SK-N-SH (cell line): ENCODE measurements at regions not wholly inside any gene's neighbourhood (a gene's known extent, or its start where the extent isn't known, plus 50 kb on each side); places are given as distances from the start of the nearest gene placed in this dataset.

ENCODE experiments used
- ELF1 ChIP-seq: IDR thresholded peaks from 2 replicates; pipeline ENCODE4 v1.4.0; 2012
- GABPA ChIP-seq: IDR thresholded peaks from 2 replicates; pipeline ENCODE4 v1.4.0; 2012; ENCODE audit warnings: low read depth, mild to moderate bottlenecking
- NFIC ChIP-seq: IDR thresholded peaks from 2 replicates; pipeline ENCODE4 v1.4.0; 2012; ENCODE audit warnings: borderline replicate concordance
- POLR2AphosphoS5 ChIP-seq: IDR thresholded peaks from 2 replicates; pipeline ENCODE4 v1.6.1; 2012; ENCODE audit warnings: low read depth, low read length
- RCOR1 ChIP-seq: fragments of 150-350 bp; IDR thresholded peaks from 2 replicates; pipeline ENCODE4 v1.6.1; 2017; ENCODE audit warnings: antibody characterized with exemption, low read length
- RFX5 ChIP-seq: IDR thresholded peaks from 2 replicates; pipeline ENCODE4 v1.6.1; 2012; ENCODE audit warnings: mild to moderate bottlenecking, improper control_type of control experiment, low read length
- SIN3A ChIP-seq: IDR thresholded peaks from 2 replicates; pipeline ENCODE4 v1.6.1; 2012; ENCODE audit warnings: low read depth, mild to moderate bottlenecking, low read length, moderate library complexity, borderline replicate concordance
- TAF1 ChIP-seq: IDR thresholded peaks from 2 replicates; pipeline ENCODE4 v1.6.1; 2012; ENCODE audit warnings: low read depth, mild to moderate bottlenecking, low read length, moderate library complexity, borderline replicate concordance
- YY1 ChIP-seq: IDR thresholded peaks from 2 replicates; pipeline ENCODE4 v1.4.0; 2012; ENCODE audit warnings: low read depth, mild to moderate bottlenecking
- TF ChIP-seq, protein P1 (sequence below): IDR thresholded peaks from 2 replicates; pipeline ENCODE4; 2012
- TF ChIP-seq, protein P2 (sequence below): fragments of 200-600 bp; sonication (generic); IDR thresholded peaks from 2 replicates; pipeline ENCODE4 v1.6.1; 2017; ENCODE audit warnings: antibody characterized with exemption, mild to moderate bottlenecking, moderate library complexity

DNA sequence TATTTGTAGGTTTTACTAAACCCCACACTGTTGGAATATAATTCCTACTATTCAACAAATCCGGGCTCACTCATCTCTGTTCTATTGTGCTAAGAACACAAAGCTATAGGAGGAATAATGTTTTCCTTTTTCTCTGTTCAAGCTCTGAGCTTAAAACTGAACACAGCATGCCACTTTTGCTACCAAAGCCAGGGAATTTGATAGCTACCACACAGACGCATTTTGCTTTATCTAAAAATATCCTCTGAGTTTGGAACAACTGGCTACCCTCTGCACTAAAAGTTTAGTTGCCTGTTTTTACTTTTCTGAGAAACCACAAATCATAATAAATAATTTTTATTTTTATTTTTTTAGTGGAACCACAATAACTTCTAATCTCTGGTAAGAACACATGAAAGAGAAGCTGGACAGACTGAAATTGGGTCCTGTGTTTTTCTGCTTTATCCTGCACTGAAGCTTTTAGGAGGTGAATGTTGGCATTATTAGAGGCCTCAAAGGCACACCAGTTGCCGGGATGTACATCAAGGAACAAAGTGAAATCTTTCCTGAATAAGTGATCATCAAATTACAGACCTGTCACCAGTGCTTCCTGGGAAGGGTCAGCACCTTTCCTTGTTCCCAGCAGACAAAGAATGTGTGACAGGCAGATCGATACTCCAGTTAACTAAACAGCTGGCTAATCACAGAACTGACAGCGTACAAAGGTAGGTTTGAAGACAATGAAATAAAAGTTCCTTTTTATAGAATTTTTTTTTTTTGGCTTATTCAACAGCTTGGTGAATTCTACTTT lies 523.2 kb upstream of the TENM4 start:
- TF ChIP-seq, protein P1, sequence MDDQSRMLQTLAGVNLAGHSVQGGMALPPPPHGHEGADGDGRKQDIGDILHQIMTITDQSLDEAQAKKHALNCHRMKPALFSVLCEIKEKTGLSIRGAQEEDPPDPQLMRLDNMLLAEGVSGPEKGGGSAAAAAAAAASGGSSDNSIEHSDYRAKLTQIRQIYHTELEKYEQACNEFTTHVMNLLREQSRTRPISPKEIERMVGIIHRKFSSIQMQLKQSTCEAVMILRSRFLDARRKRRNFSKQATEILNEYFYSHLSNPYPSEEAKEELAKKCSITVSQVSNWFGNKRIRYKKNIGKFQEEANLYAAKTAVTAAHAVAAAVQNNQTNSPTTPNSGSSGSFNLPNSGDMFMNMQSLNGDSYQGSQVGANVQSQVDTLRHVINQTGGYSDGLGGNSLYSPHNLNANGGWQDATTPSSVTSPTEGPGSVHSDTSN, result no peak
- TF ChIP-seq ELF1 (no peak), POLR2AphosphoS5 (no peak), TAF1 (no peak), RFX5 (no peak), YY1 (no peak), GABPA (no peak), RCOR1 (no peak), NFIC (no peak), SIN3A (no peak)
- TF ChIP-seq, protein P2, sequence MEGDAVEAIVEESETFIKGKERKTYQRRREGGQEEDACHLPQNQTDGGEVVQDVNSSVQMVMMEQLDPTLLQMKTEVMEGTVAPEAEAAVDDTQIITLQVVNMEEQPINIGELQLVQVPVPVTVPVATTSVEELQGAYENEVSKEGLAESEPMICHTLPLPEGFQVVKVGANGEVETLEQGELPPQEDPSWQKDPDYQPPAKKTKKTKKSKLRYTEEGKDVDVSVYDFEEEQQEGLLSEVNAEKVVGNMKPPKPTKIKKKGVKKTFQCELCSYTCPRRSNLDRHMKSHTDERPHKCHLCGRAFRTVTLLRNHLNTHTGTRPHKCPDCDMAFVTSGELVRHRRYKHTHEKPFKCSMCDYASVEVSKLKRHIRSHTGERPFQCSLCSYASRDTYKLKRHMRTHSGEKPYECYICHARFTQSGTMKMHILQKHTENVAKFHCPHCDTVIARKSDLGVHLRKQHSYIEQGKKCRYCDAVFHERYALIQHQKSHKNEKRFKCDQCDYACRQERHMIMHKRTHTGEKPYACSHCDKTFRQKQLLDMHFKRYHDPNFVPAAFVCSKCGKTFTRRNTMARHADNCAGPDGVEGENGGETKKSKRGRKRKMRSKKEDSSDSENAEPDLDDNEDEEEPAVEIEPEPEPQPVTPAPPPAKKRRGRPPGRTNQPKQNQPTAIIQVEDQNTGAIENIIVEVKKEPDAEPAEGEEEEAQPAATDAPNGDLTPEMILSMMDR, result no peak
